LNCaP clone FGC (cell line): ENCODE measurements at regions not wholly inside any gene's neighbourhood (a gene's known extent, or its start where the extent isn't known, plus 50 kb on each side); places are given as distances from the start of the nearest gene placed in this dataset.

Experiments used
- DNase-seq: peaks from one replicate; pipeline ENCODE4 v3.0.0-alpha.2; 2011; ENCODE audit warnings: low read depth
- H3K4me3 ChIP-seq: 2 replicates; pipeline ENCODE4 v1.5.1; 2011; ENCODE audit warnings: mild to moderate bottlenecking, low read depth, low read length, control low read depth
- TF ChIP-seq, protein P1 (sequence below): IDR thresholded peaks from 2 replicates; pipeline ENCODE4 v1.5.1; 2012; ENCODE audit warnings: mild to moderate bottlenecking; ENCODE audit not compliant: control insufficient read depth, insufficient read depth; ENCODE audit errors: extremely low read depth

DNA sequence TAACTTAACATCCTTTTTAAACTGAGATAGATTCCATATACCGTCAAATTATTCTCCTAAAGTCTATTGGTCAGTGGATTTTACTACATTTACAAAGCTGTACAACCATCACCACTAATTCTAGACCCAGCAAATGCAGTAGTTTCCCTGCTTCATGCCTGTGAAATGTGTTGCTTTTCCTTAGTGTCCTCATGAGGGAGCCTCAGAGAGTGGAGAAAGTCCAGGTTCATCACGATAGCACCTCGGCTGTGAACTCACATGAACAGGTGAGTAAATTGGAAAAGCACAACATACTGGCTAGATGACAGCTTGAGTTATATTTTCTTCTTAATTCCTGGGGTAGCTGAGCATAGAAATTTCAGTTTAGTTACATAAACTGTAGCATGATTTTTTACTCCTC, 653.7 kb downstream of the MTRR start:
- no peak for DNase-seq
- TF ChIP-seq, protein P1, sequence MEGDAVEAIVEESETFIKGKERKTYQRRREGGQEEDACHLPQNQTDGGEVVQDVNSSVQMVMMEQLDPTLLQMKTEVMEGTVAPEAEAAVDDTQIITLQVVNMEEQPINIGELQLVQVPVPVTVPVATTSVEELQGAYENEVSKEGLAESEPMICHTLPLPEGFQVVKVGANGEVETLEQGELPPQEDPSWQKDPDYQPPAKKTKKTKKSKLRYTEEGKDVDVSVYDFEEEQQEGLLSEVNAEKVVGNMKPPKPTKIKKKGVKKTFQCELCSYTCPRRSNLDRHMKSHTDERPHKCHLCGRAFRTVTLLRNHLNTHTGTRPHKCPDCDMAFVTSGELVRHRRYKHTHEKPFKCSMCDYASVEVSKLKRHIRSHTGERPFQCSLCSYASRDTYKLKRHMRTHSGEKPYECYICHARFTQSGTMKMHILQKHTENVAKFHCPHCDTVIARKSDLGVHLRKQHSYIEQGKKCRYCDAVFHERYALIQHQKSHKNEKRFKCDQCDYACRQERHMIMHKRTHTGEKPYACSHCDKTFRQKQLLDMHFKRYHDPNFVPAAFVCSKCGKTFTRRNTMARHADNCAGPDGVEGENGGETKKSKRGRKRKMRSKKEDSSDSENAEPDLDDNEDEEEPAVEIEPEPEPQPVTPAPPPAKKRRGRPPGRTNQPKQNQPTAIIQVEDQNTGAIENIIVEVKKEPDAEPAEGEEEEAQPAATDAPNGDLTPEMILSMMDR, result peak; percentile 46
- no peak overlapping the region for H3K4me3 ChIP-seq

DNA sequence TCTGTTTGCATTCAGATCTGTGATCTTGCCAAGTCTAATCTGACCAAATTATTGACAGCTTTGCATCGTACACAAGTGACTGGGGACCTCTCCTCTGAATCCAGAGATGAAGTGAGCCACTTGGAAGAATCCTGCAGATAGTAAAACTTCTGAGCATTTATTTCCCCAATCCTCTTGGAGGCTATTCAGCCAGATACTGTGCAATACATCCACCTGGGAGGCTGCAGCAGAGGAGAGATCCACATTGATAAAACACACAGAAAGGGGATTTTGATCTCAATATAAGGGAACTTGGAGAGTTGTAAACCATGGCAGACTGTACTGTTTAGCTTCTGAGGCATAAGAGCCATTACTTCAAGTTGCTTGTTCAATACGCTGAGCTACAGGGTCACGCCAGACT, 654.6 kb downstream of the MTRR start:
- no peak for DNase-seq
- H3K4me3 ChIP-seq, result no peak overlapping the region
- TF ChIP-seq, protein P1, result no peak

DNA sequence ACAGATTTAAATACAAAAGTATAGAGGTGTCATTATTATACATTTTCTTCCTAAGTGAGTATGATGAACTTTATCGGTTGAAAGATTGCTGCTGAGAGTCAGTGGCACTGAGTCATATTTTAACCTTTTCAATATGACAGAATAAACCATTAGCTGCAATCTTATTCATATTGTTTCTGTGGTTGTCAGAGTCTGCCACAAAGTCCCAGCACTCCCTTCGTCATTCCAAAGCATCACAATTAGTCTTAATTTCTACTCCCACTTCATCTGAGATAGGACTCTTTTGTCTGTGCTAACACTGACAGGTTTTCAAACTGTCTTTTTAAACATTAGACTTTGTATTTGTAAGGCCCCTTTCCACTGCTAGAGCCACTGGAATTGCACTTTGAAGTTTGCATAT, 656.9 kb downstream of the MTRR start:
- no peak overlapping the region for H3K4me3 ChIP-seq
- no peak for DNase-seq
- TF ChIP-seq, protein P1, result no peak

DNA sequence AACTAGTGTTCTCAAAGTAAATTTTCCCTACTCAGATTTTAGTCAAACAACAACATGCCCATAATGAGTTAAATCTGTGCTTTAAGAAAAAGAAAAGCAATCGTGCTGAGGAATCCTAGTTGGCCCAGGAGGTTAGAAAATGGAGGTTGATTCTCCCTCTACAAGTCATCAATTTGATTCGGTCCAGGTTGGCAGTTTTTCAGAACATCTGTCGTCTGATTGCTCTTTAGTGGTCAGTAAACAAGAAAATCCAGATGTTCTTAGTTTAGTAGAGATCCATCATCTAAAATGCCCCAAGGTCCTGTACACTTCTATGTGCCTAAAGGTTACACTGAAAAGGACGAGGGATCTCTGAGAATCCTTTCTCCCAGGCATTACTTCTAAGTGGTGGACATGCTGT, 659.2 kb downstream of the MTRR start:
- TF ChIP-seq, protein P1, result no peak
- no peak for DNase-seq
- H3K4me3 ChIP-seq, result no peak overlapping the region

DNA sequence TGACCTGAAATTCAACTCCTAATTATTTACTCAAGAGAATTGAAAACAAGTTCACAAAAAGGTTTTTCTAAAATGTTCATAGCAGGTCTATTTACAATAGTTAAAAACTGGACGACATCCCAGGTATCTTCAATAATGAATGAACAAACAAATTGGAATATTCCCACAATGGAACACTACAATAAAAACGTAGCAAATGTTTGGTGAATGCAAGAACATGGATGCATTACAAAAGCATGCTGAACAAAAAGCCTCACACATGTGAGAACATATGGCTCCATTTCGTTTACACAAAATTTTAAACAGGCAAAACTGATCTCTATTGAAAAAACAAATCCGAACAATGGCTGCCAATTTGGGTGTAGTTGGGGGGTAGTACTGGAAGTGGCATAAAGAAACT, 669.9 kb downstream of the MTRR start:
- peak; percentile 98 for DNase-seq
- no peak overlapping the region for H3K4me3 ChIP-seq
- TF ChIP-seq, protein P1, result no peak

DNA sequence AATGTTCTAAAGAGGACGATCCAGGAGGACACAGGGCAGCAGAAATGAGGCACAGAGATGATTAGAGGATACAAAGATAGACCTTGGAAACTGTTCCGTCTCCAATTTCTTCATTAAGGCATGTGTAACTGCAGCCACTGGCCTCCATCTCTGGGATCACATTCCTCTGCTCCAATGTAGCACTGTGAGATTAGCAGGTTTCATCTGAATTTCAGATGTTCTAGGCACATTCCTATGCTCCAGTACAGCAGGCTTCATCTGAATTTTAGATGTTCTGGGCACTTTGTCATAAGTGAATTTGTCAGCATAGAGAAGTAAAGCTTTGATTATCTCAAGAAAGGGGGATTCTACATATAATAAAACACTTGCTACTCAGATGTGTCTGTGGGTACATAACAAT, 671.4 kb downstream of the MTRR start:
- TF ChIP-seq, protein P1, result no peak

DNA sequence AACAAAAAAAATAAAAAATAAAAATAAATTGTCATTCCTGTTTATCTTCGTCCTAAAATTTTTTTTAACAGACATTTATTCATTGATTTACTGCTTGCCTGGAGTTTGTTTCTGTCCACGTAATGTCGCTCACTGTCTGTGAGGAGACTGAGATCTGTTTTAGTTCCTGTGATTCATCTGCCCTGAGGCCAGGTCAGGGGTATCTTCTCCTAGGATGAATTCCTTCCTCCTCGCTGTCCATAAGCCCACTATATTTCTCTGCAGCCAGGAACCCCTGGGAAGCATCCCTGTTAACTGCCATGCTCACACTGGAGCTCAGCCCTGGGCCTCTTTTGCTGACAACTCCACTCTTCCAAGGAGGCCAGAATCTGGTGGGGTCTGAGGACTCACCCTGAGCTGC, 682.0 kb downstream of the MTRR start:
- TF ChIP-seq, protein P1, result no peak
- no peak overlapping the region for H3K4me3 ChIP-seq
- no peak for DNase-seq

More for the DNA sequence above, 671.4 kb downstream of the MTRR start:
- H3K4me3 ChIP-seq, result no peak overlapping the region
- no peak for DNase-seq
